SU-DHL-6 (cell line): ENCODE measurements at regions not wholly inside any gene's neighbourhood (a gene's known extent, or its start where the extent isn't known, plus 50 kb on each side); places are given as distances from the start of the nearest gene placed in this dataset.

ENCODE experiments used
- EZH2phosphoT487 ChIP-seq: fragments of 200-600 bp; sonication (generic), shearing (Covaris generic); conservative IDR thresholded peaks from 2 replicates; pipeline ENCODE4 v1.6.1; 2018; ENCODE audit warnings: mild to moderate bottlenecking, antibody characterized with exemption, low read length, moderate library complexity, mixed read lengths
- TF ChIP-seq, protein P1 (sequence below): fragments of 200-600 bp; sonication (generic); IDR thresholded peaks from one replicate; pipeline ENCODE4 v1.5.1; 2017; ENCODE audit warnings: antibody characterized with exemption, mild to moderate bottlenecking, low read length, moderate library complexity; ENCODE audit not compliant: insufficient read depth, poor library complexity, severe bottlenecking

- TF ChIP-seq, protein P1, sequence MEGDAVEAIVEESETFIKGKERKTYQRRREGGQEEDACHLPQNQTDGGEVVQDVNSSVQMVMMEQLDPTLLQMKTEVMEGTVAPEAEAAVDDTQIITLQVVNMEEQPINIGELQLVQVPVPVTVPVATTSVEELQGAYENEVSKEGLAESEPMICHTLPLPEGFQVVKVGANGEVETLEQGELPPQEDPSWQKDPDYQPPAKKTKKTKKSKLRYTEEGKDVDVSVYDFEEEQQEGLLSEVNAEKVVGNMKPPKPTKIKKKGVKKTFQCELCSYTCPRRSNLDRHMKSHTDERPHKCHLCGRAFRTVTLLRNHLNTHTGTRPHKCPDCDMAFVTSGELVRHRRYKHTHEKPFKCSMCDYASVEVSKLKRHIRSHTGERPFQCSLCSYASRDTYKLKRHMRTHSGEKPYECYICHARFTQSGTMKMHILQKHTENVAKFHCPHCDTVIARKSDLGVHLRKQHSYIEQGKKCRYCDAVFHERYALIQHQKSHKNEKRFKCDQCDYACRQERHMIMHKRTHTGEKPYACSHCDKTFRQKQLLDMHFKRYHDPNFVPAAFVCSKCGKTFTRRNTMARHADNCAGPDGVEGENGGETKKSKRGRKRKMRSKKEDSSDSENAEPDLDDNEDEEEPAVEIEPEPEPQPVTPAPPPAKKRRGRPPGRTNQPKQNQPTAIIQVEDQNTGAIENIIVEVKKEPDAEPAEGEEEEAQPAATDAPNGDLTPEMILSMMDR: no peak
- TF ChIP-seq EZH2phosphoT487: no peak
Measured at GRCh38 chr18:60872434-60872833, 460.8 kb upstream of the CDH20 start.
